H9 (cell line): ENCODE measurements at regions not wholly inside any gene's neighbourhood (a gene's known extent, or its start where the extent isn't known, plus 50 kb on each side); places are given as distances from the start of the nearest gene placed in this dataset.

Source experiments
- DNase-seq: peaks from one replicate; pipeline ENCODE4 v3.0.0-alpha.2; 2017
- H2AFZ ChIP-seq: one replicate; pipeline ENCODE4 v1.6.1; 2013; ENCODE audit warnings: mild to moderate bottlenecking, low read length, control low read depth, moderate library complexity
- H2AK5ac ChIP-seq: 2 replicates; pipeline ENCODE4 v1.6.1; 2013; ENCODE audit warnings: low read length, control low read depth, mixed read lengths; ENCODE audit not compliant: insufficient read length
- H2BK120ac ChIP-seq: one replicate; pipeline ENCODE4 v1.6.1; 2013; ENCODE audit warnings: low read depth, mild to moderate bottlenecking, low read length, control low read depth, inconsistent platforms; ENCODE audit not compliant: poor library complexity, severe bottlenecking
- H2BK12ac ChIP-seq: 2 replicates; pipeline ENCODE4 v1.6.1; 2013; ENCODE audit warnings: low read length, control low read depth, mixed read lengths, low read depth; ENCODE audit not compliant: insufficient read length
- H2BK15ac ChIP-seq: 2 replicates; pipeline ENCODE4 v1.6.1; 2013; ENCODE audit warnings: low read depth, low read length, control low read depth
- H2BK20ac ChIP-seq: one replicate; pipeline ENCODE4 v1.6.1; 2013; ENCODE audit warnings: low read depth, mild to moderate bottlenecking, low read length, control low read depth, inconsistent platforms; ENCODE audit not compliant: poor library complexity, severe bottlenecking
- H2BK5ac ChIP-seq: 2 replicates; pipeline ENCODE4 v1.6.1; 2013; ENCODE audit warnings: low read length, control low read depth, mixed read lengths; ENCODE audit not compliant: insufficient read length
- H3K14ac ChIP-seq: 2 replicates; pipeline ENCODE4 v1.6.1; 2013; ENCODE audit warnings: low read length, control low read depth; ENCODE audit not compliant: insufficient read depth
- H3K18ac ChIP-seq: 2 replicates; pipeline ENCODE4 v1.6.1; 2013; ENCODE audit warnings: low read depth, mild to moderate bottlenecking, mixed read lengths, low read length, control low read depth; ENCODE audit not compliant: insufficient read length
- H3K23ac ChIP-seq: 2 replicates; pipeline ENCODE4 v1.6.1; 2013; ENCODE audit warnings: low read length, control low read depth, mixed read lengths, low read depth; ENCODE audit not compliant: insufficient read length
- H3K23me2 ChIP-seq: 2 replicates; pipeline ENCODE4 v1.6.1; 2013; ENCODE audit warnings: low read depth, mild to moderate bottlenecking, mixed read lengths, low read length, control low read depth; ENCODE audit not compliant: insufficient read length, poor library complexity, severe bottlenecking
- H3K27ac ChIP-seq: 2 replicates; pipeline ENCODE4 v1.5.1; 2013; ENCODE audit warnings: low read length, control low read depth, mixed read lengths, low read depth; ENCODE audit not compliant: insufficient read length
- H3K27me3 ChIP-seq: 2 replicates; pipeline ENCODE4 v1.6.1; 2013; ENCODE audit warnings: low read length, control low read depth, inconsistent platforms; ENCODE audit not compliant: insufficient read depth
- H3K4ac ChIP-seq: 2 replicates; pipeline ENCODE4 v1.6.1; 2013; ENCODE audit warnings: low read depth, mild to moderate bottlenecking, control low read depth, inconsistent platforms, low read length, moderate library complexity
- H3K4me1 ChIP-seq: 2 replicates; pipeline ENCODE4 v1.6.1; 2013; ENCODE audit warnings: low read length, control low read depth, inconsistent platforms; ENCODE audit not compliant: insufficient read depth
- H3K4me2 ChIP-seq: 2 replicates; pipeline ENCODE4 v1.6.1; 2013; ENCODE audit warnings: low read length, control low read depth, mixed read lengths; ENCODE audit not compliant: insufficient read length, insufficient read depth
- H3K56ac ChIP-seq: 2 replicates; pipeline ENCODE4 v1.6.1; 2013; ENCODE audit warnings: low read depth, mild to moderate bottlenecking, mixed read lengths, low read length, control low read depth; ENCODE audit not compliant: insufficient read length
- H3K79me1 ChIP-seq: 2 replicates; pipeline ENCODE4 v1.6.1; 2013; ENCODE audit warnings: low read depth, mild to moderate bottlenecking, moderate library complexity, low read length, control low read depth, inconsistent platforms; ENCODE audit not compliant: insufficient read depth, poor library complexity, severe bottlenecking
- H3K79me2 ChIP-seq: 2 replicates; pipeline ENCODE4 v1.6.1; 2013; ENCODE audit warnings: low read length, control low read depth, inconsistent platforms; ENCODE audit not compliant: insufficient read depth
- H3K9ac ChIP-seq: 2 replicates; pipeline ENCODE4 v1.6.1; 2013; ENCODE audit warnings: low read length, control low read depth, mixed read lengths; ENCODE audit not compliant: insufficient read length; ENCODE audit errors: extremely low read depth
- H3K9me3 ChIP-seq: one replicate; pipeline ENCODE4 v1.6.1; 2013; ENCODE audit warnings: low read depth, low read length, inconsistent platforms; ENCODE audit not compliant: control insufficient read depth
- H3T11ph ChIP-seq: one replicate; pipeline ENCODE4 v1.6.1; 2013; ENCODE audit warnings: mild to moderate bottlenecking, low read length, control low read depth, inconsistent platforms
- H4K20me1 ChIP-seq: one replicate; pipeline ENCODE4 v1.6.1; 2013; ENCODE audit not compliant: control insufficient read depth, insufficient read length, insufficient read depth
- H4K5ac ChIP-seq: 2 replicates; pipeline ENCODE4 v1.6.1; 2013; ENCODE audit warnings: low read depth, mild to moderate bottlenecking, mixed read lengths, low read length, control low read depth; ENCODE audit not compliant: insufficient read length
- H4K8ac ChIP-seq: replicated peaks from 2 replicates; pipeline ENCODE4 v1.6.1; 2013; ENCODE audit warnings: low read length, control low read depth, mixed read lengths, low read depth; ENCODE audit not compliant: insufficient read length
- H4K91ac ChIP-seq: 2 replicates; pipeline ENCODE4 v1.6.1; 2013; ENCODE audit warnings: low read depth, mild to moderate bottlenecking, moderate library complexity, mixed read lengths, low read length, control low read depth; ENCODE audit not compliant: insufficient read length
- H3K27ac Mint-ChIP-seq, 3 experiments: 2 replicates in 2 of 3; 3 replicates in 1 of 3; pipeline ENCODE4 v1.8.0; 2020 to 2021; ENCODE audit warnings: mixed read lengths in 3 of 3, mild to moderate bottlenecking in 1 of 3, moderate library complexity in 1 of 3
- H3K27me3 Mint-ChIP-seq: 2 replicates; pipeline ENCODE4 v1.8.0; 2021; ENCODE audit warnings: low read depth, mild to moderate bottlenecking, moderate library complexity, mixed read lengths
- H3K36me3 Mint-ChIP-seq, 3 experiments: 2 replicates in 2 of 3; 3 replicates in 1 of 3; pipeline ENCODE4 v1.8.0; 2020 to 2021; ENCODE audit warnings: low read depth in 3 of 3, mixed read lengths in 3 of 3; ENCODE audit not compliant: insufficient read depth in 1 of 3
- H3K4me1 Mint-ChIP-seq, 2 experiments: 2 replicates each; pipeline ENCODE4 v1.8.0; 2020; ENCODE audit warnings: mixed read lengths in 2 of 2
- H3K4me3 Mint-ChIP-seq, 2 experiments: 2 replicates in 1 of 2; 3 replicates in 1 of 2; pipeline ENCODE4 v1.8.0; 2020 to 2021; ENCODE audit warnings: mild to moderate bottlenecking in 2 of 2, mixed read lengths in 2 of 2, moderate library complexity in 1 of 2
- H3K9me3 Mint-ChIP-seq, 2 experiments: 2 replicates in 1 of 2; 3 replicates in 1 of 2; pipeline ENCODE4 v1.8.0; 2020; ENCODE audit warnings: mild to moderate bottlenecking in 2 of 2, mixed read lengths in 2 of 2, moderate library complexity in 1 of 2
- CTCF ChIP-seq: fragments of 200-600 bp; sonication (generic); conservative IDR thresholded peaks from 3 replicates; pipeline ENCODE4 v1.8.0; 2021; ENCODE audit warnings: antibody characterized with exemption, mild to moderate bottlenecking
- WGBS: extraction: QIAGEN DNeasy Blood & Tissue Kit; methylation state at CpG from one replicate; pipeline ENCODE4 v1.1.7; 2013; ENCODE audit warnings: missing lambda C conversion rate, low lambda C conversion rate, mixed read lengths; ENCODE audit not compliant: insufficient read length; ENCODE audit errors: extremely low coverage; 5-methylcytosine and 5-hydroxymethylcytosine counted together

DNA sequence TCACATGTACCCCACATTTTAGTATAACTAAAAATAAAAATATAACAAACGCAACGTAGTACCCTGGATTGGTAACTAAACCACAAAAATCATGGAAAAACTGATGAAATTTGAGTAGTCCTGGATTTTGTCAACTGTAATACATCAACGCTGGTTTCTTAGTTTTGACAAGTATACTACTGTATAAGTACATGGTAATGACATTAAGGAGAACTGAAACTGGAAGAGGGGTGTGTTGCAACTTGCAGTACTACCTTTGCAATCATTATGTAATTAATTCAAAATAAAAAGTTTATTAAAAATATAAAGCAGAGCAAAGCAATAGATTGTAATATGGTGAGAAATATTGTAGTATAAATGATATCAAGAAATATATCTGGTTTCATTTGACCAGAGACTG lies 1158.0 kb upstream of the SPRY2 start:
- no peaks in the 10 kb centered on the region for H3K27me3 ChIP-seq
- no peak overlapping the region for H2AFZ ChIP-seq
- no peaks in the 10 kb centered on the region for H3K4me1 ChIP-seq
- no peak overlapping the region for H4K8ac ChIP-seq
- H3K27ac ChIP-seq: no peak overlapping the region
- no peaks in the 10 kb centered on the region for H3K9me3 ChIP-seq
- H3T11ph ChIP-seq: no peak overlapping the region
- no peak overlapping the region for H3K4ac ChIP-seq
- H3K56ac ChIP-seq: no peak overlapping the region
- no peak overlapping the region for H2BK20ac ChIP-seq
- H2BK5ac ChIP-seq: no peak overlapping the region
- TF ChIP-seq CTCF: no peak
- no peak overlapping the region for H3K4me3 Mint-ChIP-seq
- H3K23me2 ChIP-seq: no peaks in the 10 kb centered on the region
- no peaks in the 10 kb centered on the region for H3K4me1 Mint-ChIP-seq
- no peaks in the 10 kb centered on the region for H3K27me3 Mint-ChIP-seq
- no peak overlapping the region for H2AK5ac ChIP-seq
- no peak overlapping the region for H3K27ac Mint-ChIP-seq
- no peak overlapping the region for H4K5ac ChIP-seq
- H3K36me3 Mint-ChIP-seq: peaks cover 0 to 4% (median 2%) of the 10 kb centered on the region in 3 experiments; a peak in 1 of 7 replicates
- no peaks in the 10 kb centered on the region for H3K79me1 ChIP-seq
- DNase-seq: no peak
- H3K9me3 Mint-ChIP-seq: peaks cover 3% of the 10 kb centered on the region in 2 experiments; a peak in 4 of 5 replicates
- H3K14ac ChIP-seq: no peak overlapping the region
- H4K91ac ChIP-seq: no peak overlapping the region
- H3K4me2 ChIP-seq: no peak overlapping the region
- H3K79me2 ChIP-seq: no peaks in the 10 kb centered on the region
- H3K18ac ChIP-seq: no peak overlapping the region
- WGBS: no CpG with 5 or more reads among the region's 3 CpGs
- H4K20me1 ChIP-seq: no peaks in the 10 kb centered on the region
- no peak overlapping the region for H2BK15ac ChIP-seq
- no peak overlapping the region for H3K9ac ChIP-seq
- no peak overlapping the region for H2BK120ac ChIP-seq
- H3K23ac ChIP-seq: no peak overlapping the region
- H2BK12ac ChIP-seq: no peak overlapping the region
